ENCODE measurements at regions not wholly inside any gene's neighbourhood (a gene's known extent, or its start where the extent isn't known, plus 50 kb on each side); places are given as distances from the start of the nearest gene placed in this dataset.

DNA sequence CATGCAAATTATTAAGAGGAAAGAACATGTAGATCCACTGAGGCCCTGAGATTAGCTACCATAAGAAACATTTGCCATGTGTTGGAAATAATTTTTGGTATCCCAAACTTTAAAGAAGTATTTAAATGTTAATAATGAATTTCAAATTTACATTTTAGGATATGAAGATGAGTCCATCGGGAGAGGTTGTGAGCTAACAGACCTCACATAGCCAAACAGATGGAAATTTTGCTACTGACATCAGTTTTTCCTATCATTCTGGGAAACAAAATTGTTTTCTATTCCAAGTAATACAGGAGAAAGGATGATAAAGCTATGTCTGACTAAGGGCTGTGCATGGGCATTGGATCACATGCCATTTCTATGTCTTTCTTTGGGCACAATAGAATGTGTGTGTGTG lies 809.6 kb downstream of the TENT5A start:
- Histone ChIP-seq H2BK120ac (replicated peaks; ENCODE audit: low read depth, low read length) (no peak overlapping the region), H4K91ac (replicated peaks; ENCODE audit: insufficient read length, low read length) (no peak overlapping the region), H2BK12ac (ENCODE audit: low read depth, low read length) (no peak overlapping the region), H3K4me2 (ENCODE audit: insufficient read depth in 1 of 2, low read depth in 2 of 2, low read length in 2 of 2) (no peak overlapping the region), H2AFZ (ENCODE audit: low read length) (no peak overlapping the region), H2BK15ac (ENCODE audit: low read length) (no peak overlapping the region), H3K14ac (ENCODE audit: insufficient read length) (no peak overlapping the region), H3K18ac (ENCODE audit: extremely low read depth, low read length) (no peak overlapping the region), H3K4ac (replicated peaks; ENCODE audit: insufficient read length, low read depth, low read length) (no peak overlapping the region), H3K23ac (ENCODE audit: insufficient read length) (no peak overlapping the region), H3K9me3 (ENCODE audit: insufficient read depth in 2 of 2, low read depth in 1 of 2, low read length in 1 of 2) (no peaks in the 10 kb centered on the region), H2BK20ac (ENCODE audit: low read length) (no peak overlapping the region), H2BK5ac (ENCODE audit: low read depth, low read length) (no peak overlapping the region), H2AK5ac (ENCODE audit: low read depth, low read length) (no peak overlapping the region), H3K79me2 (ENCODE audit: control insufficient read depth in 1 of 2, insufficient read depth in 2 of 2, low read length in 2 of 2) (no peaks in the 10 kb centered on the region), H4K20me1 (replicated peaks in 1 of 2; ENCODE audit: control insufficient read depth in 1 of 2, insufficient read depth in 2 of 2, low read length in 2 of 2) (no peaks in the 10 kb centered on the region), H4K8ac (ENCODE audit: extremely low read depth, insufficient read depth, low read length) (no peak overlapping the region), H3K4me1 (replicated peaks in 1 of 4; ENCODE audit: control insufficient read depth in 3 of 4, insufficient read depth in 4 of 4, low read length in 3 of 4) (no peaks in the 10 kb centered on the region), H3K79me1 (ENCODE audit: low read depth, low read length) (no peaks in the 10 kb centered on the region), H3K27ac (ENCODE audit: low read depth, low read length) (no peak overlapping the region), H3K23me2 (ENCODE audit: low read depth, low read length) (no peaks in the 10 kb centered on the region), H3K27me3 (replicated peaks in 1 of 4; ENCODE audit: control insufficient read depth in 3 of 4, extremely low read depth in 1 of 4, insufficient read depth in 3 of 4, low read length in 3 of 4) (no peaks in the 10 kb centered on the region), H3K9ac (replicated peaks in 1 of 4; ENCODE audit: extremely low read depth in 1 of 4, low read depth in 3 of 4, low read length in 3 of 4) (no peak overlapping the region), H3K56ac (replicated peaks; ENCODE audit: insufficient read length, low read depth, low read length) (no peak overlapping the region), H3K4me3 (ENCODE audit: extremely low read depth in 1 of 4, insufficient read depth in 2 of 4, low read depth in 3 of 4, low read length in 4 of 4) (no peak overlapping the region), H3K36me3 (ENCODE audit: control insufficient read depth in 2 of 4, insufficient read depth in 4 of 4, low read length in 3 of 4) (no peaks in the 10 kb centered on the region), H4K5ac (ENCODE audit: insufficient read length, low read depth, low read length) (no peak overlapping the region)
- FAIRE-seq (no peak), DNase-seq (ENCODE audit: low read depth in 1 of 2, low spot score in 2 of 2) (no peak)
- TF ChIP-seq BRCA1 (IDR thresholded peaks at IDR 0.05; ENCODE audit: low read depth, low read length) (no peak), SP2 (IDR thresholded peaks at IDR 0.05; ENCODE audit: low read length) (no peak), JUN (IDR thresholded peaks at IDR 0.05; ENCODE audit: low read depth, low read length) (no peak), JUND (IDR thresholded peaks at IDR 0.05; ENCODE audit: low read length) (no peak), TAF7 (optimal IDR thresholded peaks at IDR 0.05; ENCODE audit: borderline replicate concordance, low read depth, low read length) (no peak)
- TF ChIP-seq, protein P1, sequence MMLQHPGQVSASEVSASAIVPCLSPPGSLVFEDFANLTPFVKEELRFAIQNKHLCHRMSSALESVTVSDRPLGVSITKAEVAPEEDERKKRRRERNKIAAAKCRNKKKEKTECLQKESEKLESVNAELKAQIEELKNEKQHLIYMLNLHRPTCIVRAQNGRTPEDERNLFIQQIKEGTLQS (IDR thresholded peaks at IDR 0.05; ENCODE audit: insufficient read depth, low read depth, low read length) = no peak
- ChIA-PET POLR2A (ENCODE audit: partially characterized antibody) (no interaction called here), CTCF (ENCODE audit: partially characterized antibody) (no interaction called here)
- 100% methylated on average over 1 of the region's 1 CpG; no CpG with 5 or more reads in 1 of the 2 experiments for WGBS, 2 experiments (ENCODE audit: extremely low coverage in 1 of 2, insufficient coverage in 1 of 2, insufficient read length in 1 of 2, insufficient replicate concordance in 2 of 2, low coverage in 1 of 2, low lambda C conversion rate in 2 of 2, missing lambda C conversion rate in 1 of 2)

All from H1 (cell line).